SU-DHL-6 (cell line): ENCODE measurements at regions not wholly inside any gene's neighbourhood (a gene's known extent, or its start where the extent isn't known, plus 50 kb on each side); places are given as distances from the start of the nearest gene placed in this dataset.

Experiments
- EZH2phosphoT487 ChIP-seq: fragments of 200-600 bp; sonication (generic), shearing (Covaris generic); conservative IDR thresholded peaks from 2 replicates; pipeline ENCODE4 v1.6.1; 2018; ENCODE audit warnings: mild to moderate bottlenecking, antibody characterized with exemption, low read length, moderate library complexity, mixed read lengths
- TF ChIP-seq, protein P1 (sequence below): fragments of 200-600 bp; sonication (generic); IDR thresholded peaks from one replicate; pipeline ENCODE4 v1.5.1; 2017; ENCODE audit warnings: antibody characterized with exemption, mild to moderate bottlenecking, low read length, moderate library complexity; ENCODE audit not compliant: insufficient read depth, poor library complexity, severe bottlenecking

- TF ChIP-seq, protein P1, sequence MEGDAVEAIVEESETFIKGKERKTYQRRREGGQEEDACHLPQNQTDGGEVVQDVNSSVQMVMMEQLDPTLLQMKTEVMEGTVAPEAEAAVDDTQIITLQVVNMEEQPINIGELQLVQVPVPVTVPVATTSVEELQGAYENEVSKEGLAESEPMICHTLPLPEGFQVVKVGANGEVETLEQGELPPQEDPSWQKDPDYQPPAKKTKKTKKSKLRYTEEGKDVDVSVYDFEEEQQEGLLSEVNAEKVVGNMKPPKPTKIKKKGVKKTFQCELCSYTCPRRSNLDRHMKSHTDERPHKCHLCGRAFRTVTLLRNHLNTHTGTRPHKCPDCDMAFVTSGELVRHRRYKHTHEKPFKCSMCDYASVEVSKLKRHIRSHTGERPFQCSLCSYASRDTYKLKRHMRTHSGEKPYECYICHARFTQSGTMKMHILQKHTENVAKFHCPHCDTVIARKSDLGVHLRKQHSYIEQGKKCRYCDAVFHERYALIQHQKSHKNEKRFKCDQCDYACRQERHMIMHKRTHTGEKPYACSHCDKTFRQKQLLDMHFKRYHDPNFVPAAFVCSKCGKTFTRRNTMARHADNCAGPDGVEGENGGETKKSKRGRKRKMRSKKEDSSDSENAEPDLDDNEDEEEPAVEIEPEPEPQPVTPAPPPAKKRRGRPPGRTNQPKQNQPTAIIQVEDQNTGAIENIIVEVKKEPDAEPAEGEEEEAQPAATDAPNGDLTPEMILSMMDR, result no peak
- no peak for TF ChIP-seq EZH2phosphoT487
Observed at GRCh38 chr11:112539741-112540140, 279.1 kb upstream of the PLET1 start.
